RWPE1 (cell line): ENCODE measurements at regions not wholly inside any gene's neighbourhood (a gene's known extent, or its start where the extent isn't known, plus 50 kb on each side); places are given as distances from the start of the nearest gene placed in this dataset.

Experiments
- CTCF ChIA-PET: fragments of 350-600 bp; sonication (Branson Sonifier 250); formaldehyde crosslinking; extraction: SDS; loops from one replicate; lab custom pipeline; 2021; lab: Yijun Ruan, JAX
- POLR2A ChIA-PET: fragments of 400-600 bp; formaldehyde crosslinking; extraction: SDS; loops from one replicate; lab custom pipeline; 2020; ENCODE audit warnings: antibody characterized with exemption; ENCODE audit not compliant: low non-redundant PET; lab: Yijun Ruan, JAX
- DNase-seq: peaks from one replicate; pipeline ENCODE4 v3.0.0; 2012; ENCODE audit warnings: low spot score
- H3K27ac ChIP-seq: fragments of 450-650 bp; 2 replicates; pipeline ENCODE4 v1.5.1; 2017
- CTCF ChIP-seq: fragments of 450-650 bp; conservative IDR thresholded peaks from 2 replicates; pipeline ENCODE4 v1.5.1; 2017; ENCODE audit warnings: low read depth, mild to moderate bottlenecking

DNA sequence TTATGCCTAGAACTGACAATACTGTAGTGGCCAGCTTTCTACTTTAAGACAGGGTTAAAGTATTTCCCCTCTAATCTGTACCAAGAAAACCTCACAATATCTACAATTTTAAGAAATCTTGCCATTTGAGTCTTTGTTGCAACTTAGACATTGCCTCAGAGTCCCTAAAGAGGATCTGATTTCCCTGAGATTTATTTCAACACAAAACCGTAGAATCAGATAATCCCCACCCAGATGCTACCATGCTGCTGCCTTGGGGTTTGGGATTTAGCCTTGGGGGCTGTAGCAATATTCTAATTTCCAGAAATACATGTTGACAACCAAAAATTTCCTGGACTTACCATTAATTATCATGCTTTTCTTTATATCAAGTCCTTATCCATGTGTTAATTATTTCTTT, 50.3 kb upstream of the DENND1B start:
- no peak overlapping the region for H3K27ac ChIP-seq
- ChIA-PET POLR2A (no interaction called here), CTCF (no interaction called here)
- DNase-seq, result no peak
- TF ChIP-seq CTCF, result no peak
